ENCODE measurements at regions not wholly inside any gene's neighbourhood (a gene's known extent, or its start where the extent isn't known, plus 50 kb on each side); places are given as distances from the start of the nearest gene placed in this dataset.

DNA sequence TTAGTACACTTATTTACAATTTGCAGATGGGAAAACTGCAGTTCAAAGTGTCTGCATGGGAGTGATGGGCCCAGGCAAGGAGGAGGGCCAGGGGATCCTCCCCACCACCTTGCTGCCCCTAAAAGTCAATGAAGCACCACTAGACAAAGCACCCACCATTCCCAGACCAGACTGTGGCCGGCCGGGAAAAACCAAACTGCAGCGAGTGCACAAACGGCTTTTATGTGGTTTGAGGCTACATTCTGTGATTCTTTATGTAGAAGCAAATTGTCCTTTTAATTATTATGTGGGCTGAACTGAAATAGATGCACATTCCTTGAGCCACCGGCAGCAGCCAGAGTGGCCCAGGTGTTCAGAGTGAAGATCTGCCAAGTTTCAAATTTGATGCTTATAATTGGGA lies 585.3 kb upstream of the KLF4 start:
- TF ChIP-seq, protein P1, sequence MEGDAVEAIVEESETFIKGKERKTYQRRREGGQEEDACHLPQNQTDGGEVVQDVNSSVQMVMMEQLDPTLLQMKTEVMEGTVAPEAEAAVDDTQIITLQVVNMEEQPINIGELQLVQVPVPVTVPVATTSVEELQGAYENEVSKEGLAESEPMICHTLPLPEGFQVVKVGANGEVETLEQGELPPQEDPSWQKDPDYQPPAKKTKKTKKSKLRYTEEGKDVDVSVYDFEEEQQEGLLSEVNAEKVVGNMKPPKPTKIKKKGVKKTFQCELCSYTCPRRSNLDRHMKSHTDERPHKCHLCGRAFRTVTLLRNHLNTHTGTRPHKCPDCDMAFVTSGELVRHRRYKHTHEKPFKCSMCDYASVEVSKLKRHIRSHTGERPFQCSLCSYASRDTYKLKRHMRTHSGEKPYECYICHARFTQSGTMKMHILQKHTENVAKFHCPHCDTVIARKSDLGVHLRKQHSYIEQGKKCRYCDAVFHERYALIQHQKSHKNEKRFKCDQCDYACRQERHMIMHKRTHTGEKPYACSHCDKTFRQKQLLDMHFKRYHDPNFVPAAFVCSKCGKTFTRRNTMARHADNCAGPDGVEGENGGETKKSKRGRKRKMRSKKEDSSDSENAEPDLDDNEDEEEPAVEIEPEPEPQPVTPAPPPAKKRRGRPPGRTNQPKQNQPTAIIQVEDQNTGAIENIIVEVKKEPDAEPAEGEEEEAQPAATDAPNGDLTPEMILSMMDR (conservative IDR thresholded peaks at IDR 0.05; ENCODE audit: low read depth, low read length), result no peak
- TF ChIP-seq EZH2 (IDR thresholded peaks at IDR 0.05; ENCODE audit: low read length, unreplicated experiment), result no peak
